Fibroblast of lung (primary cell): ENCODE measurements at regions not wholly inside any gene's neighbourhood (a gene's known extent, or its start where the extent isn't known, plus 50 kb on each side); places are given as distances from the start of the nearest gene placed in this dataset.

Source experiments
- EZH2 ChIP-seq: IDR thresholded peaks from 2 replicates; pipeline ENCODE4 v1.5.1; 2012; ENCODE audit warnings: low read length, control low read depth, mild to moderate bottlenecking; ENCODE audit errors: missing control alignments
- TF ChIP-seq, protein P1 (sequence below), 2 donors: IDR thresholded peaks in 1 of 2; conservative IDR thresholded peaks in 1 of 2; 1 replicate in 1 of 2; 2 replicates in 1 of 2; pipeline ENCODE4 v1.5.1; 2011 to 2012; ENCODE audit warnings: low read length in 2 of 2, control low read depth in 1 of 2, inconsistent platforms in 1 of 2, low read depth in 1 of 2, mild to moderate bottlenecking in 1 of 2

DNA sequence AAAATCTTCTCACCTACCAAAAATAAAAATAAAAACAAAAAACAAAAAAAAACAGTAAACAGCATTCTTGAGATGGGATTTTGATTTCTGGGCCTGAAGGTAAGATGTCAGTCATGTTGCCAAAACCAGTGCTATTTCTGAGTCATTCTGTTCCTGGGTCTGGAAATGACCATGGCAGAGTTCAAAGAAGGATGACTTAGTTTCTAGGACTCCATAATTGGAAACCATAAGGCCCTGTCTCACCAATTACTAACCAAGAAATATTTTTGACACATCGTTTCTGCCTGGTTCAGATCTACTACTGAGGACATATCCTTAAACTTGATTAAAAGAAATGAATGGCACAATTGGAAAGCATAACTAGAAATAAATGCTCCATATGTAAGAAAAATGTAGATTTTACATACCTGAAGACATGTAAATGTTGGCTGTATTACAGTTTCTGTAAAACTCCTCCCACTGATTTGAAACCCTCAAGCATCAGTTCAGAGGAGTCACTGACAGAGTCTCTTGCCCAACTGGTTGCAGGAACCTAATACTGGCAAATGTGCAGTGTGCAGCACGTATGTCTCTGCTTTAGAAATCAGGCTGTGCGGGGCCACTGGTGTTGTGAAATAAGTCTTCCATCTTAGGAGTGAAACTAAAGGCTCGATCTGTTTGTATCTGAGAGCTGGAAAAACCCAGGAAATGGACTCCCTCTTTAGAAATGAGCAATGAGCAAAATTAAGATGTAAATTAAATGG is 84.8 kb upstream of the EGR2 start:
- TF ChIP-seq, protein P1, sequence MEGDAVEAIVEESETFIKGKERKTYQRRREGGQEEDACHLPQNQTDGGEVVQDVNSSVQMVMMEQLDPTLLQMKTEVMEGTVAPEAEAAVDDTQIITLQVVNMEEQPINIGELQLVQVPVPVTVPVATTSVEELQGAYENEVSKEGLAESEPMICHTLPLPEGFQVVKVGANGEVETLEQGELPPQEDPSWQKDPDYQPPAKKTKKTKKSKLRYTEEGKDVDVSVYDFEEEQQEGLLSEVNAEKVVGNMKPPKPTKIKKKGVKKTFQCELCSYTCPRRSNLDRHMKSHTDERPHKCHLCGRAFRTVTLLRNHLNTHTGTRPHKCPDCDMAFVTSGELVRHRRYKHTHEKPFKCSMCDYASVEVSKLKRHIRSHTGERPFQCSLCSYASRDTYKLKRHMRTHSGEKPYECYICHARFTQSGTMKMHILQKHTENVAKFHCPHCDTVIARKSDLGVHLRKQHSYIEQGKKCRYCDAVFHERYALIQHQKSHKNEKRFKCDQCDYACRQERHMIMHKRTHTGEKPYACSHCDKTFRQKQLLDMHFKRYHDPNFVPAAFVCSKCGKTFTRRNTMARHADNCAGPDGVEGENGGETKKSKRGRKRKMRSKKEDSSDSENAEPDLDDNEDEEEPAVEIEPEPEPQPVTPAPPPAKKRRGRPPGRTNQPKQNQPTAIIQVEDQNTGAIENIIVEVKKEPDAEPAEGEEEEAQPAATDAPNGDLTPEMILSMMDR (conservative IDR thresholded peaks at IDR 0.05 in 1 of 2, IDR thresholded peaks at IDR 0.05 in 1 of 2; ENCODE audit: low read depth in 1 of 2, low read length in 2 of 2): no peak
- TF ChIP-seq EZH2: no peak
